Pancreas (tissue), 10 donors: ENCODE measurements at regions not wholly inside any gene's neighbourhood (a gene's known extent, or its start where the extent isn't known, plus 50 kb on each side); places are given as distances from the start of the nearest gene placed in this dataset.

Experiments used
- ATAC-seq, 4 donors: fragments of 200-7000 bp; cut with Tn5 transposase; one replicate each; pipeline versions ENCODE4 v1.8.0 to v1.9.1; 2020; ENCODE audit warnings: mild to moderate bottlenecking in 4 of 4, moderate library complexity in 4 of 4
- DNase-seq, 6 donors: peaks; one replicate each; pipeline ENCODE4 v3.0.0-alpha.2; 2020
- FAIRE-seq: peaks from 2 replicates; lab custom pipeline; 2012; peaks lifted over from hg19 to GRCh38; lab: Jason Lieb, UNC
- H3K27ac ChIP-seq, 4 donors: fragments of 200-600 bp; sonication (generic); 1 replicate in 3 of 4; 2 replicates in 1 of 4; pipeline versions ENCODE4 v1.5.0 to v1.8.0; 2020
- H3K27me3 ChIP-seq, 4 donors: fragments of 200-600 bp; one replicate each; pipeline ENCODE4 v1.8.0; 2021
- H3K36me3 ChIP-seq, 3 donors: fragments of 200-600 bp; sonication (generic) in 1 of 3; one replicate each; pipeline versions ENCODE4 v1.5.0 to v1.8.0; 2020 to 2021
- H3K4me1 ChIP-seq, 3 donors: fragments of 200-600 bp; one replicate each; pipeline ENCODE4 v1.8.0; 2021
- H3K4me3 ChIP-seq, 4 donors: fragments of 200-600 bp; sonication (generic) in 2 of 4; one replicate each; pipeline versions ENCODE4 v1.5.0 to v1.8.0; 2020 to 2021
- H3K9me3 ChIP-seq, 4 donors: fragments of 200-600 bp; one replicate each; pipeline ENCODE4 v1.8.0; 2021
- WGBS, 2 donors: extraction: QIAGEN DNeasy Blood & Tissue Kit; methylation state at CpG; one replicate each; pipeline ENCODE4 v1.1.7; 2013; 5-methylcytosine and 5-hydroxymethylcytosine counted together
- intact Hi-C, 3 donors: fragments of 100-400 bp; cut with DNase I; formaldehyde crosslinking; loops; one replicate each; pipeline versions ENCODE4 v1.11.1 to v1.14.2; 2022
- TF ChIP-seq, protein P1 (sequence below), 4 donors: fragments of 200-600 bp; sonication (generic) in 3 of 4; IDR thresholded peaks; one replicate each; pipeline versions ENCODE4 v1.5.0 to v1.8.0; 2021; ENCODE audit warnings: antibody characterized with exemption in 4 of 4
- donor health status: healthy with polysubstance abuse.
- donor health status: DM: no; HTN: no; CAD: no; lungs with moderate emphysema.
- donor health status: DM: no; HTN: no; CAD: no.
- donor health status: control.
- donor health status: control.
- donor health status: Bipolar disorder and iron deficiency.
- donor health status: DM: yes; HTN: yes; CAD: no.
- donor health status: DM: no; HTN: no; CAD: no.
- donor health status: DM: no; HTN: no; CAD: no.
- donor health status: DM: yes; HTN: yes; CAD: no.

- Histone ChIP-seq H3K4me3 (no peak overlapping the region), H3K27ac (no peak overlapping the region), H3K9me3 (no peaks in the 10 kb centered on the region), H3K4me1 (no peaks in the 10 kb centered on the region), H3K36me3 (no peaks in the 10 kb centered on the region), H3K27me3 (no peaks in the 10 kb centered on the region)
- FAIRE-seq (no peak), DNase-seq (no peak), ATAC-seq (no peak)
- TF ChIP-seq, protein P1, sequence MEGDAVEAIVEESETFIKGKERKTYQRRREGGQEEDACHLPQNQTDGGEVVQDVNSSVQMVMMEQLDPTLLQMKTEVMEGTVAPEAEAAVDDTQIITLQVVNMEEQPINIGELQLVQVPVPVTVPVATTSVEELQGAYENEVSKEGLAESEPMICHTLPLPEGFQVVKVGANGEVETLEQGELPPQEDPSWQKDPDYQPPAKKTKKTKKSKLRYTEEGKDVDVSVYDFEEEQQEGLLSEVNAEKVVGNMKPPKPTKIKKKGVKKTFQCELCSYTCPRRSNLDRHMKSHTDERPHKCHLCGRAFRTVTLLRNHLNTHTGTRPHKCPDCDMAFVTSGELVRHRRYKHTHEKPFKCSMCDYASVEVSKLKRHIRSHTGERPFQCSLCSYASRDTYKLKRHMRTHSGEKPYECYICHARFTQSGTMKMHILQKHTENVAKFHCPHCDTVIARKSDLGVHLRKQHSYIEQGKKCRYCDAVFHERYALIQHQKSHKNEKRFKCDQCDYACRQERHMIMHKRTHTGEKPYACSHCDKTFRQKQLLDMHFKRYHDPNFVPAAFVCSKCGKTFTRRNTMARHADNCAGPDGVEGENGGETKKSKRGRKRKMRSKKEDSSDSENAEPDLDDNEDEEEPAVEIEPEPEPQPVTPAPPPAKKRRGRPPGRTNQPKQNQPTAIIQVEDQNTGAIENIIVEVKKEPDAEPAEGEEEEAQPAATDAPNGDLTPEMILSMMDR (IDR thresholded peaks at IDR 0.05), result no peak
- intact Hi-C loops, result no loop called here
- WGBS, 2 donors, result 88 to 97% methylated on average over 1 of the region's 1 CpG
Measured at GRCh38 chr2:154910701-154911100, 212.2 kb downstream of the KCNJ3 start.

DNA sequence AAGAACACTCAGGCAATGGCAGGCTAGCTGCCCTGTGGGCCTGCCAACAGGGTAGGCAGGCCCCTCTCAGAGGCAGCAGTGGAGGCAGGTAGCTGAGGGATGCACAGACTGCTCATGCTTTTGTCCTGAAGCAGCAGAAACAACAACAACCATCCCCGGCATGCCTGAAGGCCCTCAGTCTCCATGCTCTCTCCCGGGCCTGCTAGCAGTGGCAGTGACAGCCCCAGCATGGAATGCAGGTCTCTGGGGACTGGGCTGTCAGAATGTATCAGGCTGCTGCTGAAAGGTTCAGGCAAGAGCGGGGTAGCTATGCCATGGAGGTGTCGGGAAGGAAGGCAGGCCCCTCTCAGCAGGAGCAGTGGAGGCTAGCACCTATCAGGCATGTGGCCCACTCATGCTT is 209.8 kb downstream of the KCNJ3 start:
- TF ChIP-seq, protein P1 (IDR thresholded peaks at IDR 0.05), result no peak
- Histone ChIP-seq H3K4me3 (no peak overlapping the region), H3K9me3 (no peaks in the 10 kb centered on the region), H3K4me1 (no peaks in the 10 kb centered on the region), H3K36me3 (no peaks in the 10 kb centered on the region), H3K27me3 (no peaks in the 10 kb centered on the region), H3K27ac (no peak overlapping the region)
- intact Hi-C loops, result no loop called here
- no peak for FAIRE-seq
- no peak for ATAC-seq
- no peak for DNase-seq
- WGBS, 2 donors, result 88 to 90% methylated on average over 4 of the region's 4 CpGs
